NOMO-1 (cell line): ENCODE measurements at regions not wholly inside any gene's neighbourhood (a gene's known extent, or its start where the extent isn't known, plus 50 kb on each side); places are given as distances from the start of the nearest gene placed in this dataset.

Source experiments
- DNase-seq, 2 experiments: peaks; one replicate each; lab custom pipeline; 2025; ENCODE audit not compliant: unreplicated experiment in 2 of 2; lab: John Stamatoyannopoulos, UW

GRCh38 chr3:72295276-72295961 lies 510.5 kb upstream of the PROK2 start:
- DNase-seq = no peak

GRCh38 chr3:72290859-72291638 lies 506.1 kb upstream of the PROK2 start:
- no peak for DNase-seq

DNA sequence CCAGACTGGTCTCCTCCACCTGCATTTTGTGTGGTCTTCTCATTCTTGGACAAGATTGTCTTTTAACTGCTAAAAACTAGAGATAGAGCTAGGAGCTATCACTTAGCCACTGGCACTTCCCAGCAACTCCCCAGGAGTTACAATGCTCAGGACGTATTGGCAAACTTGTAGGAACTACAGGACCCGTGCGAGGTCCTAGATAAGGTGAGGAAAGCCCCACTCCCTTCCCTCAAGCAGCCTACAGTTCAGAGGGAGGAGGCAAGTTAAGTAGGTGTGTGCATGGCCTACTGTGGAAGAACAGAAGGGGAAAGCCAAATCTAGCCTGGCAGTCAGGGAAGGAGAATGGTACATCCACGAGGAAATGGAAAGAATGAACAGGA lies 504.7 kb upstream of the PROK2 start:
- DNase-seq = peak in 1 of 2 experiments; percentile 30

- DNase-seq = peak; percentile 60 to 62
Measured at GRCh38 chr3:72288955-72289691, 504.2 kb upstream of the PROK2 start.

DNA sequence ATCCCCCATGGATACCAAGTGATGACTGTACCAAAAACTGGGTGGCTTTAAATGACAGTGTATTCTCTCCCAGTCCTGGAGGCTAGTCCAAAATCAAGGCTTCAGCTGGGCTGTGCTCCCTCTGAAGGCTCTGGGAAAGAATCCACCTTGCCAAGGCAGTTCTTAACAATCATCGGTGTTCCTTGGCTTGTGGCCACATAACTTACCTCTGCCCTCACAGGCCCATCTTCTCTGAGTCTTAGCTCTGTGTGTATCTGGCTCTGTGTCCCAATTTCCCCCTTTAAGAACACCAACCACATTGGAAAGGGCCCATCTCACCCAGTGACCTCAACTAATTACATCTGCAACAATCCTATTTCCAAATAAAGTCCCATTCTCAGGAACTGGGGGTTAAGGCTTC lies 503.0 kb upstream of the PROK2 start:
- no peak for DNase-seq

GRCh38 chr3:72285502-72285901 lies 500.6 kb upstream of the PROK2 start:
- DNase-seq = no peak

- no peak for DNase-seq
Measured at GRCh38 chr3:72284471-72284870, 499.5 kb upstream of the PROK2 start.

DNA sequence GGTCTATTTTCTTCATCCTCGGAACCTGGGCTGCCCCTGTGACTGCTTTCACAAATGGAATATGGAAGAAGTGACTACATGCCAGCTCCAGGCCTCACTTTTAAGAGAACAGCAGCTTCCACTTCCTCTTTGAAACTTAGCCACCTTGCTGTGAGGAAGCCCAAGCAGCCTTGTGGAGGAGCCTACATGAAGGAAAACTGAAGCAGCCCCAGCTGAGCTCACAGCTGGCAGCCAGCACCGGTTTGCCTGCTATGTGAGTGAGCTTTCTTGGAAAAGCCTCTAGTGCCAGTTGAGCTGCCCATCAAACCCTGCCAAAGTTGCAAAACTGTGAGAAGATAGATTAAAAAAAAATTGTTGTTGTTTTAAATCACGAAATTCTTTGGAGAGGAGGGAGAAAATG lies 498.0 kb upstream of the PROK2 start:
- peak in 1 of 2 experiments; percentile 27 for DNase-seq

GRCh38 chr3:72281551-72281950 lies 496.6 kb upstream of the PROK2 start:
- DNase-seq = no peak

GRCh38 chr3:72280876-72281275 lies 495.9 kb upstream of the PROK2 start:
- no peak for DNase-seq

GRCh38 chr3:72279631-72280041 lies 494.7 kb upstream of the PROK2 start:
- no peak for DNase-seq

GRCh38 chr3:72279068-72279604 lies 494.2 kb upstream of the PROK2 start:
- no peak for DNase-seq

- no peak for DNase-seq
Measured at GRCh38 chr3:72278349-72279067, 493.6 kb upstream of the PROK2 start.

GRCh38 chr3:72277710-72278109 lies 492.8 kb upstream of the PROK2 start:
- DNase-seq = no peak

DNA sequence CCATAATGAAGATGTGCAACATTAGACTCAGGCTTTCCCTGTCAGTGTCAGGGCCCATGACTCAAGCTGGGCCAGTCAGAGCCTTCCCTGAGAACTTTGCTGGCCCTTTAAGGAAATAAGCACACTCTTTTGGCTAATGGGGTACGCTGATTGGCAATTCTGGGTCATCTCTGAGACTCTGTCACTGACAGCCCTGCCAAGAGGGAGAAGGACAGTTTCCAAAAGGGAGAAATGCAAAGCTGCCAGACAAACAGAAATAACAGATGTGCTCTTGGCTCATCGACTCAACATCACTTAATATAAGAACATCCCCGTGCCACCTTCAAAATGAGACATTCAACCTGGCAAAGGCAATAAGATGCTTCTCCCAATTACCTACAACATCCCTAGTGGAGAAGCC lies 491.9 kb upstream of the PROK2 start:
- DNase-seq = no peak

DNA sequence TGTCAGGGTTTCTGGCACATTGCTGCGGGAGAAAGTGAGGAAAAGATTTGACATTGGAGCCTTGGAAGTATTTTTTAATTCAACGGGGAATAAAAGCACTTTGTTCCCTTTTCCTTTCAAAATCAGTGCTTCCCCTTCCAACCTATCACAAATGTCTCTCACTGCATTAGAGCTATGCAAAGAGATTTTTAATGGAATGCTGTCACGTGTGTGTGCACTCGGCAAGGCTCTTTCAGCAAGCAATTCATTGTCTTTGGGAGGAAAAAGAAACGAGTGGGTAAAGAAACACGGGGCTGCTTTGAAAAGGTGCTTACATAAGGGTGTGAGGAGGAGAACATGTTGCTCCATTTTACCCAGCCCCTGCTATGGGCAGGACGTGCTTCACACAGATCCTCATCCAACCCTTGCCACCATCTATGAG lies 490.4 kb upstream of the PROK2 start:
- no peak for DNase-seq

DNA sequence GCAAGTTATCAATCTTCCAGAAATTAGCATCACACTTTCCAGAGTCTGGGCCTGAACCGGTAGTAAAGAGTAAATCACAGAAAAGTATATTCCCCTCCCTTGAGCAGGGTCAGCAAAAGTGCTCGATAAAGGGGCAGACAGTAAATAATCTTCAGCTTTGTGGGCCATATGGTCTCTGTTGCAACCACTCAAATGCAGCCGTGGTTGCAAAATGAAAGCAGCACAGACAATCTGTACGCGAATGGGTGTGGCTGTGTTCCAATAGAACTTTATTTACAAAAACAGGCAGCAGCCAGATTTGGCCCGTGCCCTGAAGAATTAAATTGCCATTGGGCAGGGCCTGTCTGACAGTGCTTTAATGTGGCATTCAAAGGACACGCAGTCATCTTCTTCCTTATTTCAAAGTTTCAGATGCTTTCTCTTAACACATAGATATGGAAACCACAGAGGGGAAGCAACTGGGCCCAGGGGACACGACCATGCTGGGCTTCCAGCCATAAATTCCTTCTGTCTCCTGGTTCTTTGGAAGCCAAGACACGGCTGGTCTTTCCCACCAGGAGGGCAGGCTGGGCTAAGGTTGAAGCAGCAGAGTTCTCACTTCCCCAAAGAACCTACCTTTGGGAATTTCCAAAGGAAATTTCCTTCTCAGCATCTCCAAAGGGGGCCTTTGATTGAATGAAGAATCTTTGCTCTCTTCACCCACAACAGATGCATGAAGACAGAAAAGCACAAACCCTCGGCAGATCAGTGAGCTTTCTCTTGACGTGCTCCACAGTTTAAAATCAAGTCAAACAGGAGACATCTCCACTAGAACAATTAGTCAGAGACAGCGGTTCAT lies 489.8 kb upstream of the PROK2 start:
- peak; percentile 76 to 95 for DNase-seq

GRCh38 chr3:72273615-72274014 lies 488.7 kb upstream of the PROK2 start:
- no peak for DNase-seq

- DNase-seq = no peak
Measured at GRCh38 chr3:72272356-72272755, 487.4 kb upstream of the PROK2 start.

GRCh38 chr3:72271923-72272322 lies 487.0 kb upstream of the PROK2 start:
- no peak for DNase-seq
